ENCODE measurements at regions not wholly inside any gene's neighbourhood (a gene's known extent, or its start where the extent isn't known, plus 50 kb on each side); places are given as distances from the start of the nearest gene placed in this dataset.
"Not testable (repeated sequence)": the region's sequence is repeated elsewhere in the genome, so short reads cannot be mapped to it uniquely, and the experiment has no call there.

DNA sequence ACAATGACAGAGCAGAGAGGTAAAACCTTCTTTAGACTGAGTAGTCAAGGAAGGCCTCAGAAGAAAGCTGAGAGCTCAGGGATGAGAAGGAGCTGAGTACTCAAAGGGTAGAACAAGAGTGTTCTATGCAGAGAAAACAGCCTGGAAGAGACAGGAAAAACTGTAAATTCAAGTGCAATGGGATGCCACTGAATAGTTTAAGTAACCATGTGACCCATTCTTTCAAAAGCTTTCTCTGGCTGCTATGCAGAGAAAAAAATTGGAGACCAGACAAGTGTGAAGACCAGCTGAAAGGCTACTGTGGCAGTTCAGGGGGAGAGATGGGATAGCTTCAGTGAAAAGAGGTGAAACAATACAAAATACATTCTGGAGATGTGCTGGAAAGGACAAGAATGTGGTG is 61.3 kb upstream of the RNF38 start:
- DNase-seq (ENCODE audit: low spot score), result peak; percentile 76

DNA sequence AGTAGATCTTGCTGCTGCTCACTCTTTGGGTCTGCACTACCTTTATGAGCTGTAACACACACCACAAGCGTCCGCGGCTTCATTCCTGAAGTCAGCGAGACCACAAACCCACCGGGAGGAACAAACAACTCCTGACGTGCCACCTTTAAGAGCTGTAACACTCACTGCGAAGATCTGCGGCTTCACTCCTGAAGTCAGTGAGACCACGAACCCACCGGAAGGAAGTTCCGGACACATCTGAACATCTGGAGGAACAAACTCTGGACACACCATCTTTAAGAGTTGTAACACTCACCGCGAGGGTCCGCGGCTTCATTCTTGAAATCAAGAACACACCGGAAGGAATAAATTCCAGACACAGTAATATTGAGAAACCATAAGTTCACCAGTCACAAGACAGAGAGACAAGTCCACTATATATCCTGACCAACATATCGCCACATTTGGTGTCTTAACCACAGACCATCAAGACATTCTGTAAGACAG is 58.4 kb upstream of the RNF38 start:
- DNase-seq (ENCODE audit: low spot score), result not testable (repeated sequence)

- no peak for DNase-seq (ENCODE audit: low spot score)
Measured at GRCh38 chr9:36457836-36458429, 57.9 kb upstream of the RNF38 start.

DNA sequence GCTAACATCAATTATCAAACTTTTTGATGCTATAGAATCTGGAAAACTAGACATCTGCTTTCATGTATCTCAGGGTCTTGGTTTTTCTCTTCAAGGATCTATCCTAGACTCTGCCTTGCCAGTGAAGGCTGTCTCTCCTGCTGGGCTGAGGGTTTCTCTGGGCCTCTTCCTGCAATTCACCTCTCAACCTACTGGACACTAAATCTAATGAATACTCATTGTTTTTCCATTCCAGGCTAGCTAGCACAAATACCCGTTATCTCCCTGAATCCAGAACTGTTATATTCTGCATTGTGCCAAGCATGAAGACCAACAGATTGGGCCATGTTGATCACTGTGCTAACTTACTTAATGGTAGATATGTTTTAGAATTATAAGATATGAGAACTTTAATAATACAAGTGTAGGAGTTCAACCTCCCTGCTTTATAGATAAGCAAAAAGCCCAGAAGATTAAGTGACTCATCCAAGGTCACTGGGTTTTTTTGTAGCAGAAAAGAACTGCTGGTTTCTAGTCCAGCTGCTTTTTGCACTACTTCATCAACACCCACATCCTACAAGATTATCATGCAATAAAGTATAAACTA is 56.5 kb upstream of the RNF38 start:
- DNase-seq (ENCODE audit: low spot score), result no peak

- DNase-seq (ENCODE audit: low spot score), result no peak
Measured at GRCh38 chr9:36451949-36452348, 51.9 kb upstream of the RNF38 start.

DNA sequence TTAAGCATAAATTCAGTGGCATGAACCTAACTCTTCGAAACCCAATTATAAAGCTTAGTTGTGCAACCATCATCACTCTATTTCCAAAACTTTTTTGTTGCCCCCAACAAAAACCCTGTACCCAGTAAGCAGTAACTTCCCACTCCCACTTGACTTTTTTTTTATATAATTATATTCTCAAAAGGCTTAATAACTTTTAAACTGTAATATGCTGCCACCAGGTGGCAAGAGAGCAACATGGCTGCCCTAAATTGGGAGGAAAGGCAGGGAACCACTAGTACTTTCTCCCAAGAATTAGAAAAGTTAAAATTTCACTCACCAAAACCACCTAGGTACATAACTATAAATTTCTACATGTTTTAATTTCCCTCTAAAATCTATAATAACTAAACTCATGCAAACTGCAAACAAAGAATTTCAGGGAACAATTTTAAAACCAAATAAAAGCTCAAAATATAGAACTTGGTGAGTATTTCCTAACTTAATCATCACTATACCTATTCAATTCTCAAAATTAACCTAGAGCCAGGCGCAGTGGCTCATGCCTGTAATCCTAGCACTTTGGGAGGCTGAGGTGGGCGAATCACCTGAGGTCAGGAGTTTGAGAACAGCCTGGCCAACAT is 50.2 kb upstream of the RNF38 start:
- DNase-seq (ENCODE audit: low spot score), result peak; percentile 61
